HEK293 (cell line): ENCODE measurements at regions not wholly inside any gene's neighbourhood (a gene's known extent, or its start where the extent isn't known, plus 50 kb on each side); places are given as distances from the start of the nearest gene placed in this dataset.

Experiments used
- CTCF ChIA-PET: fragments of 350-600 bp; formaldehyde crosslinking; extraction: SDS; loops from one replicate; lab custom pipeline; 2021; ENCODE audit warnings: antibody characterized with exemption; lab: Yijun Ruan, JAX
- POLR2A ChIA-PET: fragments of 300-600 bp; formaldehyde crosslinking; extraction: SDS; loops from one replicate; lab custom pipeline; 2020; ENCODE audit warnings: antibody characterized with exemption, inconsistent platforms; lab: Yijun Ruan, JAX
- H3K27ac ChIP-seq: fragments of 200-500 bp; sonication (Bioruptor generic); 2 replicates; pipeline ENCODE4 v1.5.1; 2014; ENCODE audit warnings: low read depth, low read length, control low read depth, inconsistent platforms; ENCODE audit errors: extremely low read depth
- H3K36me3 ChIP-seq, 2 experiments: fragments of 200-500 bp in 1 of 2; sonication (Bioruptor generic) in 1 of 2; 1 replicate in 1 of 2; 2 replicates in 1 of 2; pipeline ENCODE4 v1.5.1; 2014 to 2017; ENCODE audit warnings: inconsistent platforms in 2 of 2, low read length in 2 of 2; ENCODE audit not compliant: control insufficient read depth in 2 of 2, insufficient read depth in 1 of 2
- H3K4me1 ChIP-seq: fragments of 200-500 bp; sonication (Bioruptor generic); 2 replicates; pipeline ENCODE4 v1.5.1; 2014; ENCODE audit warnings: mild to moderate bottlenecking, low read length, inconsistent platforms; ENCODE audit not compliant: control insufficient read depth, insufficient read depth
- H3K4me3 ChIP-seq: 2 replicates; pipeline ENCODE4 v1.5.1; 2011; ENCODE audit warnings: low read depth, mild to moderate bottlenecking, control low read depth, low read length, moderate library complexity
- H3K9me3 ChIP-seq: fragments of 200-500 bp; sonication (Bioruptor generic); 2 replicates; pipeline ENCODE4 v1.5.1; 2014; ENCODE audit warnings: low read depth, low read length, inconsistent platforms; ENCODE audit not compliant: control insufficient read depth, insufficient read depth
- AEBP2 ChIP-seq: fragments of 450-650 bp; formaldehyde crosslinking; IDR thresholded peaks from 2 replicates; pipeline ENCODE4 v1.5.1; 2016; ENCODE audit warnings: missing biosample characterization, missing genetic modification characterization, borderline replicate concordance
- INSM2 ChIP-seq: fragments of 450-650 bp; formaldehyde crosslinking; IDR thresholded peaks from 2 replicates; pipeline ENCODE4 v1.5.1; 2016; ENCODE audit warnings: missing biosample characterization, missing genetic modification characterization
- MEIS1 ChIP-seq: sonication (generic); formaldehyde crosslinking; IDR thresholded peaks from 2 replicates; pipeline ENCODE4 v1.8.1; 2022; ENCODE audit warnings: missing genetic modification reagents, mild to moderate bottlenecking, borderline replicate concordance
- OSR2 ChIP-seq: fragments of 450-650 bp; formaldehyde crosslinking; IDR thresholded peaks from 2 replicates; pipeline ENCODE4 v1.5.1; 2016; ENCODE audit warnings: missing biosample characterization, missing genetic modification characterization
- RBAK ChIP-seq: fragments of 450-650 bp; formaldehyde crosslinking; IDR thresholded peaks from 2 replicates; pipeline ENCODE4 v1.5.1; 2016; ENCODE audit warnings: missing biosample characterization, missing genetic modification characterization
- REST ChIP-seq: fragments of 450-650 bp; formaldehyde crosslinking; IDR thresholded peaks from 2 replicates; pipeline ENCODE4 v1.5.1; 2016; ENCODE audit warnings: missing biosample characterization, missing genetic modification characterization
- YY1 ChIP-seq: fragments of 450-650 bp; formaldehyde crosslinking; IDR thresholded peaks from 2 replicates; pipeline ENCODE4 v1.5.1; 2018; ENCODE audit warnings: missing biosample characterization, missing genetic modification characterization
- ZBTB7A ChIP-seq: fragments of 450-650 bp; formaldehyde crosslinking; IDR thresholded peaks from 2 replicates; pipeline ENCODE4 v1.5.1; 2016; ENCODE audit warnings: low read depth, missing biosample characterization, missing genetic modification characterization
- ZNF132 ChIP-seq: fragments of 450-650 bp; formaldehyde crosslinking; IDR thresholded peaks from 2 replicates; pipeline ENCODE4 v1.5.1; 2017; ENCODE audit warnings: missing biosample characterization, missing genetic modification characterization, borderline replicate concordance
- ZNF133 ChIP-seq: fragments of 450-650 bp; formaldehyde crosslinking; IDR thresholded peaks from 2 replicates; pipeline ENCODE4 v1.5.1; 2016; ENCODE audit warnings: missing biosample characterization, missing genetic modification characterization
- ZNF169 ChIP-seq: fragments of 450-650 bp; formaldehyde crosslinking; IDR thresholded peaks from 2 replicates; pipeline ENCODE4 v1.5.1; 2016; ENCODE audit warnings: missing biosample characterization, missing genetic modification characterization
- ZNF184 ChIP-seq: fragments of 450-650 bp; IDR thresholded peaks from 2 replicates; pipeline ENCODE4 v1.5.1; 2018; ENCODE audit warnings: missing biosample characterization, mild to moderate bottlenecking, missing genetic modification characterization
- ZNF202 ChIP-seq: fragments of 450-650 bp; formaldehyde crosslinking; IDR thresholded peaks from 2 replicates; pipeline ENCODE4 v1.5.1; 2016; ENCODE audit warnings: missing biosample characterization, missing genetic modification characterization, borderline replicate concordance
- ZNF24 ChIP-seq: fragments of 450-650 bp; formaldehyde crosslinking; IDR thresholded peaks from 2 replicates; pipeline ENCODE4 v1.5.1; 2016; ENCODE audit warnings: missing biosample characterization, missing genetic modification characterization
- ZNF266 ChIP-seq: fragments of 450-650 bp; formaldehyde crosslinking; IDR thresholded peaks from 2 replicates; pipeline ENCODE4 v1.5.1; 2016; ENCODE audit warnings: missing biosample characterization, missing genetic modification characterization, low read depth
- ZNF426 ChIP-seq: fragments of 450-650 bp; formaldehyde crosslinking; IDR thresholded peaks from 2 replicates; pipeline ENCODE4 v1.5.1; 2017; ENCODE audit warnings: missing biosample characterization, missing genetic modification characterization, mild to moderate bottlenecking, inconsistent platforms, moderate library complexity
- ZNF549 ChIP-seq: fragments of 450-650 bp; IDR thresholded peaks from 2 replicates; pipeline ENCODE4 v1.5.1; 2018; ENCODE audit warnings: missing biosample characterization, missing genetic modification characterization, mild to moderate bottlenecking, inconsistent platforms, moderate library complexity
- ZNF585B ChIP-seq: fragments of 450-650 bp; formaldehyde crosslinking; IDR thresholded peaks from 2 replicates; pipeline ENCODE4 v1.5.1; 2016; ENCODE audit warnings: missing biosample characterization, missing genetic modification characterization
- ZNF626 ChIP-seq: fragments of 450-650 bp; sonication (Bioruptor Pico); formaldehyde crosslinking; IDR thresholded peaks from 2 replicates; pipeline ENCODE4 v1.5.1; 2018; ENCODE audit warnings: missing biosample characterization, missing genetic modification characterization, inconsistent platforms
- ZNF658 ChIP-seq: fragments of 450-650 bp; formaldehyde crosslinking; IDR thresholded peaks from 2 replicates; pipeline ENCODE4; 2016; ENCODE audit warnings: missing biosample characterization, missing genetic modification characterization
- ZNF664 ChIP-seq: fragments of 450-650 bp; formaldehyde crosslinking; IDR thresholded peaks from 2 replicates; pipeline ENCODE4 v1.5.1; 2016; ENCODE audit warnings: missing biosample characterization, missing genetic modification characterization
- ZNF677 ChIP-seq: fragments of 450-650 bp; IDR thresholded peaks from 2 replicates; pipeline ENCODE4 v1.5.0; 2018; ENCODE audit warnings: missing biosample characterization, mild to moderate bottlenecking, missing genetic modification characterization, moderate library complexity
- ZNF692 ChIP-seq: fragments of 450-650 bp; formaldehyde crosslinking; IDR thresholded peaks from 2 replicates; pipeline ENCODE4 v1.5.1; 2016; ENCODE audit warnings: missing biosample characterization, missing genetic modification characterization
- ZXDB ChIP-seq: fragments of 450-650 bp; formaldehyde crosslinking; IDR thresholded peaks from 2 replicates; pipeline ENCODE4 v1.5.1; 2016; ENCODE audit warnings: missing biosample characterization, missing genetic modification characterization

- TF ChIP-seq ZNF585B (tag by site-specific recombination) = no peak
- TF ChIP-seq ZNF664 = no peak
- TF ChIP-seq ZNF626 (tag by site-specific recombination) = no peak
- no peak for TF ChIP-seq ZNF549
- no peak for TF ChIP-seq ZNF692 (tag by site-specific recombination)
- no peak for TF ChIP-seq ZNF266 (tag by site-specific recombination)
- no peak for TF ChIP-seq ZNF677 (tag by site-specific recombination)
- TF ChIP-seq YY1 (tag by site-specific recombination) = no peak
- TF ChIP-seq ZNF184 = no peak
- TF ChIP-seq OSR2 (tag by site-specific recombination) = no peak
- no peaks in the 10 kb centered on the region for H3K9me3 ChIP-seq
- H3K27ac ChIP-seq = no peak overlapping the region
- POLR2A ChIA-PET = no interaction called here
- H3K36me3 ChIP-seq = no peaks in the 10 kb centered on the region
- H3K4me3 ChIP-seq = no peak overlapping the region
- no peaks in the 10 kb centered on the region for H3K4me1 ChIP-seq
- CTCF ChIA-PET = interaction anchor here (1.5 kb wide), 1 partner anchor 245 kb away, joined by 4 read pairs; no protein-coding TSS in a partner anchor
Observed at GRCh38 chr2:42984081-42984480, 191.7 kb upstream of the HAAO start.

- H3K36me3 ChIP-seq = no peaks in the 10 kb centered on the region
- CTCF ChIA-PET = interaction anchor here (0.8 to 1.6 kb wide), 3 partner anchors 43 to 248 kb away, joined by 3 to 4 read pairs (median 4); no protein-coding TSS in a partner anchor
- TF ChIP-seq RBAK (tag by site-specific recombination) (no peak), ZNF426 (no peak), REST (tag by site-specific recombination) (no peak), MEIS1 (CRISPR knock-in tag) (no peak), INSM2 (no peak), ZXDB (no peak), ZNF24 (tag by site-specific recombination) (no peak), ZNF202 (tag by site-specific recombination) (no peak), ZNF132 (no peak), AEBP2 (tag by site-specific recombination) (no peak), ZNF169 (no peak), ZBTB7A (tag by site-specific recombination) (no peak), ZNF658 (tag by site-specific recombination) (no peak), ZNF133 (no peak)
- TF ChIP-seq, all 188 proteins: peak for 0
- no peak overlapping the region for H3K4me3 ChIP-seq
- no peaks in the 10 kb centered on the region for H3K4me1 ChIP-seq
- no peaks in the 10 kb centered on the region for H3K9me3 ChIP-seq
- no peak overlapping the region for H3K27ac ChIP-seq
- POLR2A ChIA-PET = no interaction called here
Observed at GRCh38 chr2:42980764-42981416, 188.5 kb upstream of the HAAO start.
